HG03097 (cell line): ENCODE measurements at regions not wholly inside any gene's neighbourhood (a gene's known extent, or its start where the extent isn't known, plus 50 kb on each side); places are given as distances from the start of the nearest gene placed in this dataset.

Experiments
- ATAC-seq: cut with Tn5 transposase; IDR thresholded peaks from one replicate; pipeline ENCODE4 v1.9.1; 2021; ENCODE audit not compliant: unreplicated experiment, low FRiP score

DNA sequence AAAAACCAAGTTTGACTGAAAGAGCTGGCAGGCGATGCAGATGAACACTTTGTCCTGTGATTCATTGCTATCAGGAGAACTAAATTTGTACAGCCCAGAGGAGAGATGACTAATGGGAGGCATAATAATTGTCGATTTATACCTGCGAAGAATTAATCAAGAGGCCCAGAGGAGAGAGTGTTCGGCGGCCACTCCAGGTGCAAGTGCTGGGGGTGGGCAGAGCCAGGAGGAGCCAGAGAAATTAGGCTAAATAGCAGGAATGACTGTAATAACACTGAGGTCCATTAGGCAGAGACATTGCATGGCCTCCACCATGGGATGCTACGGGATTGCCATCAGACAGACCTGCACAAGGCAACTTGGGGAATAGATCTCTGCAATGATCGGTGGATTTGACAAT lies 107.7 kb upstream of the UQCRFS1 start:
- no peak for ATAC-seq

DNA sequence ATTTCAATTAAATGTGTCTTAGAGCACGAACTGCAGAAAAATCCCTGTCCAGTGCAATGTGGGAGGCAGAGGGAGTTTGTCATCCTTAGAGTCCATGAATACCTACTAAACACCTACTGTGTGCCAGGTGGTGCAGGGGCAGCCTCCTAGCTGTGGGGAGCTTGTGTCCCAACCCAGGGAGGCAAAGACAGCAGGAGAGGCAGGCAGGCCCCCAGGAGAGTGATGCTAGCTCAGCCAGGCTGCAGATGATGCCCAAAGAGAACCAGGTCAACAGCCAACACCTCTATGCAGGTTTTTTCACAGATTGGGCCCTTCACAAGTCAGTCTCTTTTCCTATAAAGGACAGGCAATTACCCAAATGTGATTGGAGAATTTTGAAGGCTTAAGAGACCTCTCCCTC lies 108.2 kb upstream of the UQCRFS1 start:
- ATAC-seq, result no peak

DNA sequence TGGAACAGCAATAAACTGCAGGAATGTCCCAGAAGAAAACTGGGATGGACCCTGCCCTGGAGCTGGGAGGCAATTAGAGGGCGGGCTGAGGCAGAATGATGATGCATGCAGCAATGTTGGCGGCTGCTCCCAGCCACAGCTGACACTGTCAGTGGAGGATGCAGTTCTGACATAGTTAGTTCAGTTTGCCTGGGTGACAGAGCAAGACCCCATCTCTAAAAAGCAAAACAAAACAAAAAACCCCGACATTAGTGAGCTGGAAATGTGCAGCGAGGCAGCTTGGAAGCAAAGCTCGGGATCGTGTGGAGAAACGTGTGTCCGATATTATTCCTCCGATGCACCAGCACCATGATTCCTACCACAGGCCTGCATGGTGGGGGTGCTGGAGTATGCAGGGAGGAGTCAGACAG lies 110.1 kb upstream of the UQCRFS1 start:
- no peak for ATAC-seq

DNA sequence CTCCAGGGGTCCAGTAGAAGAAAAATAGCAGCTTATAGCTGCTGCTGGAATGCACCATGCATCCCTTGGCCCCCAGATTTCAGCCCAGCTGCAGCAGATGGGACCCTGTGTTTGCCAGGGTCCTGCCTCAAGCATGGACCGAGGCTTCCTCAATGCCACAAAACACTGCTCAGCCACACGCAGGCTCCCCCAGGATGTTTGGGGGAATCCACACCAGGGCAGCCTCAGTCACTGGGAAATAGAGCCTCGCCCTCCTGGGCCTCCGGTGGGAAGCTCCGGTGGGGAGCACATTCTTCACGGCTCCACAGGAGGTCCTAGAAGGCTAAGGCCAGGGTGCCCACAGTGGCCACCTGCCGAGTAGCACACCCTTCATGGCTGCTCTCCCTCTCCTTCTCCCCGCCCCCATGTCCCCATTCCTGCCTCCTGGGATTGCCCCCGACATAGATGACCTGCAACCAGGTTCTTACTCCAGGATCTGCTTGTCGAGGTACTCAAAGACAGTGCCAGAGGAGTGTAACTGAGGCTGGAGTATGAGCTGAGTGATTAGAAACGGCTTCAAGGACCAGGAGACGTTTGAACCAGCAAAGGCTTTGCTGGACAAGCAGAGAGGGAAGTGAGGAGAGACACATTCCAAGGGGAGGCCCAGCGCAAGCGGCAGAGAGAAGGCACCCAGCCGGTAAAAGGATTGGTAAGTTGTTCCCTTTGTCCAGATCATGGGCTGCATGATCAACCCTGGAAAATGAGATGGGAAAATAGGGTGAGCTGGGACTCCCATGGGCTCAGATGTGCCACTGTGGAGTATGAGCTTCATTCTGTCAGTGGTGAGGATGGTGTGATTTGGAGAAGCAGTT lies 110.7 kb upstream of the UQCRFS1 start:
- ATAC-seq, result no peak

DNA sequence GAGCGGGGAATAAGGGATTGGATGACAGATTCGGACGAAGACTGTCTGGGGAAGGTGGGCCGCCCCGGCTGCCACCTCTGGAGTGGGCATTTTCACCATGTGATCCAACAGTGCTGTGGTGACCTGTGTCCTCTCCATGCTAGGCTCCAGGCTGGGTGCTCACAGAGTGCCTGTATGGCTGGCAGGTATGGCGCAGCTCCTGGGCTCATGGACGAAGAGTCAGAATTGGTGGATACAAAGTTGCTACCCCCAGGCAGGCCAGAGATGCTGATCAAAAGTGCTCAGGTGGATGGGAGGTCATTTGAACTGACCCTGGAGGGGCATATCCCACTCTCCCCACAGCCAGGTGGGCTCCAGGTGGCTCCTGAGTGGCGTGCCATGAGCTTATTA lies 111.3 kb upstream of the UQCRFS1 start:
- ATAC-seq, result no peak

DNA sequence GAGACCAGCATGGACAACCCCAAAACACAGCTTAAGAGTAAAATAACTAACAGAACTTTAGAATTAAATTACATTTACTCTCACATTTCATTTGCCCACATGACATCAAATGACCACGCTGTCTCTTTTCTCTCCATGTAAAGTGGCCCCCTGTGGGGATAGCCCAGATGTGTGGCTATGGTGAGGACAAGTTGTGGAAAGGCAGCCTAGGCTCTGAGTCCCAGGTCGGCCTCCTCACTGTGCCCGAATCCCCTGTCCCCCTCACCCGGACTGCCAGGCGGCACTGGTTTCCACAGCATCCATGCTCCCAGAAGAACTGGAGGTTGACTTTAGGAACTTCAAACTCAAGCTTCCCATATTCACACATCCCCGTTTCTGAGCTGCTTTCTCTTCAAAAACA lies 111.8 kb upstream of the UQCRFS1 start:
- no peak for ATAC-seq

DNA sequence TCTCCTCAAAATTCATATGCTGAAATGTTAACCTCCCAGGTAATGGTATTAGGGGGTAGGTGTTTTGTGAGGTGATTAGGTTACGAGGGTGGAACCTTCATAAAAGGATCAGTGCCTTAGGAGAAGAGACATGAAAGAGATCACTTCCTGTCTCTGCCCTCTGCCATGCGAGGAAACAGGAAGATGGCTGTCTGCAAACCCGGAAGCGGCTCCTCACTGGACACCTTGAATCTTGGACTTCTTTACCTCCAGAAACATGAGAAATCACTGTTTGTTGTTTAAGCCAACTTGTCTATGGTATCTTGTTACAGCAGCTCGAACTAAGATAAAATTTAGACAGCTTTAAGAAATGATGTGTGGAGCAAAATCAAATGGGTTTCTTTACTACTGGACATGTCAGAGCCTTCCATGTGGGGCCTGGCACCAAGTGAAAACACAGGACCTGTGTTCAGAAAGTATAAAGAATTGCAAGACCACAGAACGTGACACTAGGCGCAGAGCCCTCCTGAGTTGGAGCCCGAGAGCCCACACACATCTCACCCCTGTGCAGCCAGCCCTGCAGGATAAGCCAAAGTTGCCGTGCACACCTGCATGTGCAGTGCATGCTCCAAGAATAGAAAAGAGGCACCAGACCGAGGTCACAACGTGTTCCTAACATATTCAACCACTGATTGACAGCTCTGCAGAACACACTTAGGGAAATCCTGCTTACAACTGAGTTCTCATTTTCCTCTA lies 112.5 kb upstream of the UQCRFS1 start:
- no peak for ATAC-seq

DNA sequence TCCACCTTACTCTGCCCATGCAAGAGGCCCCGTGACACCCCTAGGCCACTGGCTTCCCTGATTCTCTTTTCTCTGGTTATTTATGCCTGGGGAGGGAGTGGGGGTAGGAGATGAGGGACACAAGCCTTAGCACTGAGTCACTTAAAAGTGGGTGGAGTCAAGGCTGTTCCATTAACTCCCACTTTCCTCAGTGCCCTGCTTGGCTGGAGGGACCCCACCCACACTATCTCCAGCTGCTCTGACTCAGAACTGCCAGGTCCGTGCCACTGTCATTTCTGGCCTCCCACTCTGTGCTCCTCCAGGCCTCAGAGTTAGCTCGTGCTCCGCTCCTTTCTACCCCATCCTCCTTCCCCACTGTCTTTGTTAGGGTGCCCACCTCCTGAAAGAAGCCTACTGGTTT lies 113.4 kb upstream of the UQCRFS1 start:
- no peak for ATAC-seq

DNA sequence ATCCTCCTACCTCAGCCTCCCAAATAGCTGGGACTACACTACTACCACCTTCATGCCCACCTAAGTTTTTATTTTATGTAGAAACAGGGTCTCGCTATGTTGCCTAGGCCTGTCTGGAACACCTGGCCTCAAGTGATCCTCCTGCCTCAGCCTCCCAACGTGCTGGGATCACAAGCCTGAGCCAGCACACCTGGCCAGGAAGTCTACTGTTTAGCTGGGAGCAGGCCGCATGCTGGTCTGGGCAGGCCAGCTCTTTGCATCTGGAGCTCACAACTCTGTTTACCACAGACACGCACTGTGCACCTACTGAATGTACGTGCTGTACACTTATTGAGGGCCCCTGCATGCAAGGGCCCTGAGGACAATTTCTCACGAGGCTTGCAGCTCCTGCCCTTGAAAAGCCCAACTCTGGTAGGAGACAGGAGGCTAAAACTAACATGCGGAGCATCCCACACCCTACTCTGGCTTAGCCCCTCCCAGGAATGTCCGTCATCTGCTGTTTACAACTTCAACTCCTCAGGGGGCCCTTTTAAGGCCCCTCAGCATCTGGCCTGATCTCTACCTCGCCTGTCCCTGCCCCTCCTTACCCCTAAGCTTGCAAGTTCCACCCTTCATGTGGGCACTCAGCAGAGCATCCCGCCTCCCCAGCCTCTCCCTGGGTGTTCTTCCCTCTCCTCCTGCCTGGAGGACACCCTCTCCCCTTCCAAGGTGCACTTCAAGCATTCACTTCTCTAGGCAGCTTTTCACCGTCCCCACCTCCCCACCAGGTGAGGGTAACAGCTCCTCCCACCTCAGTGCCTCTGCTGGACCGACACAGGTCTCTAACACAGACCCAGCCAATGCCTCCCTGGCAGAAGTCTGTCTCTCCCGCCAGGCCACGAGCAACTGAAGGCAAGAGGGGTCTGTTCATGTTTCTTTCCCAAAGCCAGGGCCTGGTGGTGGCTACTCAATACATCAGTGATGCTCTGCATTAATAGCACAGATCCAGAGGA lies 114.2 kb upstream of the UQCRFS1 start:
- no peak for ATAC-seq

DNA sequence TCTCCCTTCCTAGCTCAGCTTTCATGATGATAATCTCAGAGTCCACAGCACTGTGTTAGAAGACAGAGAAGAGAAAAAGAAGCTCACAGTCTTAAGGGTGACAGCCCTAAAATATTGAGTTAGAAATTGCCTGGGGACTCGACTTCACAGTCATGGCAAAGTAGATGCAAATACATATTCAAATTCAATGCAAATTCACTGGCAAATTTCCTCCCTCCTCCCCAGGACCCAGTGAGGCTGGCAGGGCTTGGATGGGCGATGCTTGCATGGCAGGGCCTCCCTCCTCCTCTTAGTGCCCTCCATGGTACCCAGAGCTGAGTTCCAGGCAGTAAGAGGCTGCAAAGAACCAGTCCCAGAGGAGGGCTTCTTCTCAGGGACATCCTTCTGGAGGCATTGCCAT lies 115.6 kb upstream of the UQCRFS1 start:
- no peak for ATAC-seq

DNA sequence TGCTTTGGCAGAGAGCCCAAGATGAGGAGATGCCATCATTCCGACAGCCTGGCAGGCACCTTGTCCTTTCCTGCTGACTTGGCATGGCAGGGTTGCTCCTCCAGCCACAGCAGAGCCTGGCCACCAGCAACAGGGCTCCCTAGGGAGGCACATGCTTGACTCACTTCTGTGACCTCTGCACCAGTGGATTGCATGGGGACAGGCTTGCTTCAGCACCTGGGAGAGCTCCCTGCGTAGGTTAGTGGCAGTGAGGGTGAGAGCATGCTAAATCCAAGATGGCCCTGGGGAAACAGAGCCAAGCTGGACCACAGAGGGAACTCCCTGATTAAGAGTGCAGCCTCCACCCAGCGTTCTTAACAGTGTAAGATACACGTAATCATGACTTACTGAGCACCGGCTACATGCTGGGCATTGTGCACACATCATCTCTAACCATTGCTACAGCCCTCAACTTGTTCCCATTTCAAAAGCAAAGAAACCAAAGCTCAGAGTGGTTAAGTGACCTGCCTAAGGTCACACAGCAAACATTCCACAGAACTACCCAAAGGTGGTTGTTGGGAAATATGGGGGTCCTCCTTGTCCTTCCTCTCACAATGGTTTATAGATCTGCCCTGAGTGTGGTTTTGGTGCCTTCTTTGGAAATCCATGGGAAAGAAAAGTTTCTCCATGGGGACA lies 116.6 kb upstream of the UQCRFS1 start:
- no peak for ATAC-seq

DNA sequence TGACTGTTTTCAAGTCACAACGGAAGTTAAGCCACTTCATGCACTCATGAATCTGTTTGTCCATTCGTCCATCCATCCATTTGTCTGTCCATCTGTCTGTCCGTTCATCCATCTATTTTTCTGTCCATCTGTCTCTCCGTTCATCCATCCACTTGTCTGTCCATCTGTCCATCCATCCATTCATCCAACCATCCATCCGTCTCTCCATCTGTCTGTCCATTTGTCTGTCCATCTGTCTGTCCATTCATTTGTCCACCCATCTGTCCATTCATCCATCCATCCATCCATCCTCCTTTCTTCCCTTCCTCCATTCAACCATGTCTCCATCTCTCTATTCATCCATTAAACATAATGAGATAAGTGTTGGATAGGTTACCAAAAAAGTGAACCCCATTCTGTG lies 123.5 kb upstream of the UQCRFS1 start:
- no peak for ATAC-seq

DNA sequence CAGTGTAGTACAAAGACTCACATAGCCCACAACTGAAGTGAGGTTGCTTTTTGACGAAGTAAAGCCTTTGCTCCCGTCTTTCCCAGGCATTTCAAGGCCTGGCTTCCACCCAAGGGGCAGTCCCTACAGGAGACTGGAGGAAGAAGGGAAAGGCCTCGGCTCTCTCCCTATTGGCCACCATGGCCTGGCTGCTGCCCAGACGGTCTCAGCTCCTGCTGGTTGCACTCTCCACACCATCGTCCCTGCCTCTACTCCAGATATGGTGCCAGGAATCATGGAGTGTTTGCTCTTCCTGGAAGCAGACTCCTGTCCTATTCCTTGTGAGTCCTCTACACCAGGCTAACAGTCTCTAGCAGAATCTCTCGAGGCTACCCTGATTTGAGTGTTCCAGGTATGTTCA lies 124.1 kb upstream of the UQCRFS1 start:
- no peak for ATAC-seq

DNA sequence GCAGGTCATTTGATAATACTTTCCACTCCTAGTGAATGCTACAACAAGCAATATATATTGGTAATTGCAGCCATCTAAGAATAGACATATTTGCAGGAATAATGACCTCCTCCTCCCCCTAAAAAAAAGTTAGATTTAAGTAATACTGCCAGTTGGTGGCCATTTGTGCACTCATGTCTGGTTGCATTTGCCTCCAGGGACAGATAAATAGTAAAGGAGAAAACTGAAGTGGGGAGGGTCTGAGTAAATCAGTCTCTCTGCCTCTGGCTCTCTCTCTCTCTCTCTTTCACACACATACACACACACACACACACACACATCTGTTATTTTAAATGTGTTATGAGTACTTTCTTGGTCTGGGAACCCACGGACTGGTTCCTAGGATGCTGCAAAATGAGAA lies 125.5 kb upstream of the UQCRFS1 start:
- ATAC-seq, result no peak

DNA sequence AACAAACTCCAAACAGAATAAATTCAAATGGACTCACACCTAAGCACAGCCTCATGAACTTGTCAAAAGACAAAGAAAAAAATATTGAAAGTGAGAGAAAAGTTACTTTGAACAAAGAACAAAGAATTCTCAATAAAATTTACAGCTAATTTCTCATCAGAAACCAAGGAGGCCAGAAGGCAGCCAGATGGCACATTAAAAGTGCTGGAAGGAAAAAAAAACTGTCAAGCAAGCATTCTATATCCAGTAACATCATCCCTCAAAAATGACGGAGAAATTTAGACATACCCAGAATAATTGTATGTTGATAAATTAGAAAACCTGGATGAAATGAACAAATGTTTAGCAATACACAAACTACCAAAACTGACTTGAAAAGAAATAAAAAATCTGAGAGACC lies 129.8 kb upstream of the UQCRFS1 start:
- no peak for ATAC-seq

DNA sequence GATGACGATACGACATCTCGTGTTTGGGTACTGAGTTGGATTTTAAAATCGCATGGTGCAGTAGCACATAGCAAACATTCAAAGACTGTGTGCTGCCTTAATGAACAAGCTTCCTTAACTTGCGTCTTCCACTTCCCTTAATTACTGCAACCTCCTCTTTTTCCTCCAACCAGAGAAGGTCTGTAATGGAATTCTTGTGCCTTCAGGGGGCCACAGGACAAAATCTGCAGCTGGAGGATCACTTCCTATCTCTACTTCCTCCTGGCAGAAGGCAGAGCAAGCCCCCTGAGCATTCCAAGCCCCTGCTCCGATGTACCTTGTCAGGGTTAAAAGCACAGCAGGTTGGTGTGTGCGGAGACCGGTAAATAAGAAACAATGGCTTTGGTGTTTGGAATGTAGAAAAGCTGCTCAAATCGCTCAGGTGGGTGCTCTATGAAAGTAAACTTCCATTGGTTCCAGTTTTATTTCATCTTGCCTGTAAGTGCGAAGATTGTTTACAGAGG lies 151.3 kb upstream of the UQCRFS1 start:
- ATAC-seq, result no peak

DNA sequence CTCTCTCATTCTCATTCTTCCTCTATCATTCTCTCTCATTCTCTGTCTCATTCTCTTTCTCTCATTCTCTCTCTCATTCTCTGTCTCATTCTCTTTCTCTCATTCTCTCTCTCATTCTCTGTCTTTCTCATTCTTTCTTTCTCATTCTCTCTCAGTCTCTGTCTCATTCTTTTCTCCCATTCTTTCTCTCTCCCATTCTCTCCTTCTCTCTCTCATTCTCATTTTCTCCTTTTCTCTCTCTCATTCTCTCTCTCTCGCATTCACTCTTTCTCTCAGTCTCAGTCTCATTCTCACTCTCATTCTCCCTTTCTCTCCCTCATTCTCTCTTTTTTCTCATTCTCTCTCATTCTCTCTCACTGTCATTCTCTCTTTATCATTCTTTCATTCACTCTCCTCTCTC lies 152.0 kb upstream of the UQCRFS1 start:
- ATAC-seq, result no peak

DNA sequence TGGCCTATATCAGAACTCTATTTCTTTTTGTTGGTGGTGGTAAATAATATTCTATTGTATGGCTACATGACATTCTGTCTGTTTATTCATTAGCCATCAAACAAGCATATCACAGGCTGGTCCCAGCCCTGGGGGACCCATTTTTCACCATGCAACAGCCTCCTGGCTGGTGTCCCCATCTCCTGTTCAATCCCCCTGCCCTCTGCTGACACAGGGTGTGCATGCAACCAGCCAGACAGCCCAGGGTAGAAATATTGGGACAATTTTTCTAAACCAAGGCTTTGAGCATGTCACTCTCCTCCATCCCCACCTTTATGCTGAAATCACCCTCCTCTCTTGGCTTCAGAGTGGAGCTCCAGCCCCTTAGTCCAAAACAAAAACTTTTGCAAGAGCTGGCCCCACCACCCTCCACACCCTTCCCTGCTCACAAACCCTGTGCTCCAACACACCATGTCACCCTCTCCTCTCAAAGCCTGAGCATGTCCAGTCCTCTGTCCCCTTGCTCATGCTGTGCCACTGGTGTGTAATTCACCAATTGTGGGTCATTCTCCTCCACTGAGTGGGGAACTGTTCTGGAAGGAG lies 153.0 kb upstream of the UQCRFS1 start:
- ATAC-seq, result no peak

DNA sequence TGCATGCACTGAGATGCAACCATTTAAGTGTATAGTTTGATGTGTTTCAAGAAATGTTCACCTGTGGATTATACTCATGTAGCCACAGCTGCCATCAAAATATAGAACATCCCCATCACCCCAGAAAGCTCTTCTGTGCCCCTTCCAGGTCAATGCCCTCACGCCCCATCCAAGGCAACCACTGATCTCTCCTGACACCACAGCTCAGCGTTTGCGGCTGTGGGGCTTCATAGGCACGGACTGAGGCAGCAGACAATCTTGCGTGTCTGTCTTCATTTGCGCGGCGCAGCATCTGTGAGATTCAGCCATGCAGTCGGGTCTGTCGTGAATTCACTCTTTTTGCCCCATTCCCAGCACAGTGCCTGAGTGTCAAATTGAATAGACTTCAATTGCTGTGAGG lies 153.8 kb upstream of the UQCRFS1 start:
- no peak for ATAC-seq

DNA sequence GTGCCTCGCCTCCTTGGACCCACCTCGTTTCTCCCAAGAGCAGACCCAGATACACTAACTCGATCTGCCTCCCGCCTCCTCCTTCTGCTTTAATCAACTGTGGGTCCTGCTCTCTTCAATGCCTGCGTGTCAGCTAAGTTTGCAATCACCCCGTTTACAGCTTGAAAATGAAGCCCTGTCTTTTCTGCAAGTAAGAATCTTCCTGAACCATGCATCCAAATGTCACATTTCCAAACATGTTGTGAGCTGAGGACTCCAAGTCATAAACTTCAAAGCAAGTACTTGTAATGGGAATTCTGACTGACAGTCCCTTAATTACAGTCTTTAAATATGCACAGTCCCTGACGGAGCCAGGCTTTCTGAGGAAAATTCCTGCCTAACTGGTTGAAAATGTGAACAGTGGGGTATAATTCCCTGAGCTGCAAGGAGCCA lies 154.9 kb upstream of the UQCRFS1 start:
- ATAC-seq, result no peak
